Osteoblast (primary cell): ENCODE measurements at regions not wholly inside any gene's neighbourhood (a gene's known extent, or its start where the extent isn't known, plus 50 kb on each side); places are given as distances from the start of the nearest gene placed in this dataset.

ENCODE experiments used
- DNase-seq: peaks from one replicate; pipeline ENCODE4 v3.0.0; 2011; ENCODE audit warnings: low spot score, mixed read lengths; ENCODE audit not compliant: insufficient read length; ENCODE audit errors: missing footprints
- H2AFZ ChIP-seq: 2 replicates; pipeline ENCODE4 v1.6.0; 2011; ENCODE audit warnings: mild to moderate bottlenecking, low read length
- H3K27ac ChIP-seq: 2 replicates; pipeline ENCODE4 v1.5.1; 2011; ENCODE audit warnings: mild to moderate bottlenecking, low read depth, low read length, moderate library complexity
- H3K27me3 ChIP-seq: 2 replicates; pipeline ENCODE4 v1.6.0; 2012; ENCODE audit warnings: mild to moderate bottlenecking, control low read depth, inconsistent platforms, low read length, moderate library complexity; ENCODE audit not compliant: insufficient read depth
- H3K36me3 ChIP-seq: 2 replicates; pipeline ENCODE4 v1.5.1; 2011; ENCODE audit warnings: mild to moderate bottlenecking, low read length, control low read depth, moderate library complexity; ENCODE audit not compliant: insufficient read depth
- H3K4me1 ChIP-seq: 2 replicates; pipeline ENCODE4 v1.5.1; 2011; ENCODE audit warnings: mild to moderate bottlenecking, low read length, control low read depth, moderate library complexity; ENCODE audit not compliant: insufficient read depth
- H3K4me2 ChIP-seq: 2 replicates; pipeline ENCODE4 v1.6.0; 2011; ENCODE audit warnings: mild to moderate bottlenecking, low read length; ENCODE audit not compliant: insufficient read depth
- H3K4me3 ChIP-seq: fragments of 200-600 bp; sonication (generic); 3 replicates; pipeline ENCODE4 v1.5.1; 2012; ENCODE audit warnings: mild to moderate bottlenecking, low read length, inconsistent platforms; ENCODE audit not compliant: insufficient read depth
- H3K79me2 ChIP-seq: 2 replicates; pipeline ENCODE4 v1.6.0; 2012; ENCODE audit warnings: mild to moderate bottlenecking, low read length, control low read depth, inconsistent platforms; ENCODE audit not compliant: insufficient read depth
- H3K9me3 ChIP-seq: 2 replicates; pipeline ENCODE4 v1.5.1; 2011; ENCODE audit warnings: low read depth, low read length, control low read depth
- H4K20me1 ChIP-seq: 2 replicates; pipeline ENCODE4 v1.6.0; 2012; ENCODE audit warnings: mild to moderate bottlenecking, low read length, control low read depth; ENCODE audit not compliant: insufficient read depth
- CTCF ChIP-seq: IDR thresholded peaks from 2 replicates; pipeline ENCODE4 v1.5.1; 2011; ENCODE audit warnings: mild to moderate bottlenecking, low read depth, low read length, moderate library complexity; ENCODE audit errors: extremely low read depth

DNA sequence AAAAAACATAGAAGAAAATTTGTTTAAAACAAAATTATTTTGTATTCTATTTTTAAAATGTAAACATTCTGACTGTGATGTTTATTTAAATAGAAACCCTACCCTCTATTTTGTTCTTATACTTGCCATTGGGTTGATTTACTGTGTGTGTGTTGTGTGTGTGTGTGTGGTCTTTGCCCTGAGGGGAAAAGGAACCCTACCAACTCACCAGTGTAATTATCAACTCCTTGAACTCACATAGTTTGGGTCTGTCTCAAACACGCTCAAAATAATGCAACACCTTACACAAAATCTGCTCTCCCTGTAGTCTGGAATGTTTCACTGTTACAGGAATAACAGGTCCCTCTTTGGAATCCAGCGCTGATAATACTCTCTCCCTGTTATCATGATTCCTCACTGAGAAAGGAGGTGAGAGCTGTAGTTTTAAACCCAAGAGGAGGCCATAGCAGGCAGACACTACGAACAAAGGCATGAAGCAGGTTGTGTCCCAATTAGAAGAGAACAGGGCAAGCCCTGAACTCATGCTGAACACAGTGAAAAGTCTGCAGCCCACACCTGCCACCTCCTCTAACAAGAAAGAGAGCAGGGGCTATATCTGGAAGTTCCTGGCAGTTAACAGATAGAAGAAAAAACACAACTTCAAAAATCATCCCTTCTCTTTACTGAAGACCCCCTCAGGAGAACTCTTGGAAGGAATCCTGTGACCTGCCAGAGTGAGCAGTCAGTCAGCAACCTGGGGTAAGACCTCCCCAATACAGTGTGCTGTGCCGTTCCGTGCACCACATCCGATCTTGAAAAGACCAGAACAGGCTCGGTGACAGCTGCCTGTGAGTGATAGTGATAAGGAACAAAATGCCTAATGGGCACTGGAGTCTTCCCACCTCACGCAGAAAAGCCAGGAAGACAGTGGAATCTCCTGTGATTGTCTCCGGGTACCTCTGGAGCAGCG is 608.1 kb upstream of the ADAMTS16 start:
- H4K20me1 ChIP-seq, result no peaks in the 10 kb centered on the region
- no peaks in the 10 kb centered on the region for H3K4me1 ChIP-seq
- no peak overlapping the region for H3K4me2 ChIP-seq
- H3K9me3 ChIP-seq, result peaks cover 4% of the 10 kb centered on the region
- no peak overlapping the region for H3K4me3 ChIP-seq
- H2AFZ ChIP-seq, result no peak overlapping the region
- no peaks in the 10 kb centered on the region for H3K36me3 ChIP-seq
- no peaks in the 10 kb centered on the region for H3K27me3 ChIP-seq
- no peak overlapping the region for H3K27ac ChIP-seq
- TF ChIP-seq CTCF, result no peak
- no peak for DNase-seq
- no peaks in the 10 kb centered on the region for H3K79me2 ChIP-seq

DNA sequence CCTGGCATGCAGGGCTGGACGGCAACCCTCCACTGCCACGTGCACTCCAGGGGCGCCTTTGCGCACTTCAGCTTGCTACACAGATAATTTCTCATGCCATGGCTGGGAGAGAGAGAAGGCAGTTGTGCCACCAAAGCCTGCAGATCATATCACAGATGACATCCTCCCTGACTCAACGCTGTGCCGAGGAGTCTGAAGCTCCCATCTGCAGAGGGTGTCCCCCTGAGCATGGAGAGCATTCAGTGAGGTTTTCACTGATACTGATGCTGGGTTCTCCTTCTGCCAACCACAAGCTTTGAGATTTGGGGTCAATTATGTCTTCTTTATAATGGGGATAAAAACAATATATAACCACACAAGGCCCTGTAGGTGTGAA is 607.4 kb upstream of the ADAMTS16 start:
- DNase-seq, result no peak
- no peaks in the 10 kb centered on the region for H3K36me3 ChIP-seq
- H3K9me3 ChIP-seq, result peaks cover 4% of the 10 kb centered on the region
- no peak overlapping the region for H3K4me3 ChIP-seq
- no peaks in the 10 kb centered on the region for H3K4me1 ChIP-seq
- H3K79me2 ChIP-seq, result no peaks in the 10 kb centered on the region
- no peak overlapping the region for H2AFZ ChIP-seq
- no peaks in the 10 kb centered on the region for H3K27me3 ChIP-seq
- H3K4me2 ChIP-seq, result no peak overlapping the region
- no peaks in the 10 kb centered on the region for H4K20me1 ChIP-seq
- no peak for TF ChIP-seq CTCF
- H3K27ac ChIP-seq, result no peak overlapping the region

DNA sequence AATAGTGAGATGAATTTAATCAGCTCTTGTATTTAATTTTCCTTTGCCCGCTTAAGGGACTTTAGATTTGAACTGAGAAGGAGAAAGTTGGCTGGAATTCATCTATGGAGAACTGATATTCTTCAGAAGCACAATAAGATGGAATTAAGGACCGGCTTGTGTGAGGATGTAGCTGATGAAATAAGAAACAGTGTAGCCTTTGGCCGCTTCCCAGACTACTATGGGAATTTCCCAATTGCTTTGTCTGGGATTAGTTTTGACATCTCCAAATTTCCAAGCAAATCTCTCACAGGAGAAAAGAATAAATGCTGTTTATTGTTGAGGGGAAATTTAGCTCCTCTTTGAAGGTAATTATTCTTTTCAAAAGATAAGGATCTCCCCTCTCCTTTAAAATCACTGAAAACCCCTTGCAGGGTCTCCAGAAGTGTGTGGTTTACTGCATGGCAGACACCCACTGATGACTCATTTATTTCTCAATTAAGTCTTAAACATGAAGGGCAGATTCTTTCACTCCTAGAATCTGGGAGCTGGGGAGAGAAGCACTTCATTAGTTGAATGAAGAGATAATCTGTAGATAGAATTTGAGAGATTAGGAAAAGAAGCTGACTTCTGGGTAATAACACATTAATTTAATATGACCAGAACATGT is 606.5 kb upstream of the ADAMTS16 start:
- Histone ChIP-seq H3K4me2 (no peak overlapping the region), H3K4me3 (no peak overlapping the region), H3K27ac (no peak overlapping the region), H3K36me3 (no peaks in the 10 kb centered on the region), H3K4me1 (no peaks in the 10 kb centered on the region), H3K9me3 (peaks cover 4% of the 10 kb centered on the region), H3K27me3 (no peaks in the 10 kb centered on the region), H2AFZ (no peak overlapping the region), H4K20me1 (no peaks in the 10 kb centered on the region), H3K79me2 (no peaks in the 10 kb centered on the region)
- no peak for DNase-seq
- no peak for TF ChIP-seq CTCF

DNA sequence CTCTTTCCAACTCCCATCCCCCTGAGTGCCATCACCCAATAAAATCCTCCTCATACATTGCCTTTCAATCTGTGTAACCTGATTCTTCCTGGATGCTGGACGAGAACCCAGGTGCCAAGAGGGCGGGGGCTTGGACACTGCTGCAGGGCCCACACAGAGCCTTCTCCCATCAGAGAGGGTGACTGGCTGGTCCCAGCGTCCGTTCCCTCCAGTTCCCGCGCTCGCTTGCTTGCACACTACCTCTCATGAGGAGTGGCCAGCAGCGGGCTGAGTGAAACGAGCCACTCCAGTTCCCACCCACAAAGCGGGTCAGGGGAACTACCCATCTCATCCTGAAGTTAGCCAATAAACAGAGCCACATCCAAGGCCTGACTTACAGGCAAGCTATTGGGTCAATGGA is 602.6 kb upstream of the ADAMTS16 start:
- Histone ChIP-seq H3K4me1 (no peaks in the 10 kb centered on the region), H3K27ac (no peak overlapping the region), H3K79me2 (no peaks in the 10 kb centered on the region), H3K36me3 (no peaks in the 10 kb centered on the region), H3K27me3 (no peaks in the 10 kb centered on the region), H2AFZ (no peak overlapping the region), H3K9me3 (peaks cover 4% of the 10 kb centered on the region), H3K4me3 (no peak overlapping the region), H4K20me1 (no peaks in the 10 kb centered on the region), H3K4me2 (no peak overlapping the region)
- TF ChIP-seq CTCF, result no peak
- DNase-seq, result no peak
